Colonic mucosa (tissue), 4 donors: ENCODE measurements at regions not wholly inside any gene's neighbourhood (a gene's known extent, or its start where the extent isn't known, plus 50 kb on each side); places are given as distances from the start of the nearest gene placed in this dataset.

ENCODE experiments used
- DNase-seq: peaks from one replicate; pipeline ENCODE4 v3.0.0-alpha.2; 2020
- H3K27ac ChIP-seq: fragments of 200-600 bp; one replicate; pipeline ENCODE4 v1.8.0; 2021
- H3K27me3 ChIP-seq: fragments of 200-600 bp; one replicate; pipeline ENCODE4 v1.8.0; 2021
- H3K36me3 ChIP-seq: fragments of 200-600 bp; one replicate; pipeline ENCODE4 v1.8.0; 2021
- H3K4me1 ChIP-seq: fragments of 200-600 bp; one replicate; pipeline ENCODE4 v1.8.0; 2021; ENCODE audit warnings: mild to moderate bottlenecking
- H3K4me3 ChIP-seq: fragments of 200-600 bp; one replicate; pipeline ENCODE4 v1.8.0; 2021
- H3K9ac ChIP-seq, 2 donors: one replicate each; pipeline ENCODE4 v1.7.0; 2013; ENCODE audit warnings: control low read depth in 2 of 2, low read depth in 2 of 2, low read length in 2 of 2
- H3K9me3 ChIP-seq: fragments of 200-600 bp; one replicate; pipeline ENCODE4 v1.8.0; 2021
- intact Hi-C: fragments of 100-400 bp; cut with DNase I; formaldehyde crosslinking; loops from one replicate; pipeline ENCODE4 v1.14.1; 2022
- TF ChIP-seq, protein P1 (sequence below): fragments of 200-600 bp; IDR thresholded peaks from one replicate; pipeline ENCODE4 v1.8.0; 2022; ENCODE audit warnings: antibody characterized with exemption, mild to moderate bottlenecking
- donor health status: healthy.
- donor health status: DM: no; HTN: no; CAD: no.
- donor health status: DM: no; HTN: no; CAD: no.

DNA sequence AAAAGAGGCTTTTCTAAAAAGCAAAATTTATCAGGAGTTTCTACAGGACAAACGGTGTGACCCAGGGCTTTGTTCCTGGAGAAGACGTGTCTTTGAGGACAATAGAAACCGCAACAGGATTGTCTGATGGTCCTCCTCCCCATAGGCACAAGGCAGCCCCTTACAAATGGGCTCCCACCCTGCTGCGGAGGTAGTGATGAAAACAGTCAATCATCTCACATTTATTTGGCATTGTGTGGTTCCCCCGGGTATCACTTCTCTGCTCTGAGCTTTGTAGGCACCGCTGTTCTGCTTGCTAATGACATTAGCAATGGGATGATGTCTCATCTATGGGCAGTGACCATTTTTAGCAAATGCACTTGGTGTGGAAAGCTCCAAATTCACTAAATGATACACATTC, 155.5 kb upstream of the TMPO start:
- Histone ChIP-seq H3K9me3 (no peaks in the 10 kb centered on the region), H3K9ac (no peak overlapping the region), H3K27ac (no peak overlapping the region), H3K4me1 (no peaks in the 10 kb centered on the region), H3K4me3 (no peak overlapping the region), H3K36me3 (no peaks in the 10 kb centered on the region), H3K27me3 (no peaks in the 10 kb centered on the region)
- TF ChIP-seq, protein P1, sequence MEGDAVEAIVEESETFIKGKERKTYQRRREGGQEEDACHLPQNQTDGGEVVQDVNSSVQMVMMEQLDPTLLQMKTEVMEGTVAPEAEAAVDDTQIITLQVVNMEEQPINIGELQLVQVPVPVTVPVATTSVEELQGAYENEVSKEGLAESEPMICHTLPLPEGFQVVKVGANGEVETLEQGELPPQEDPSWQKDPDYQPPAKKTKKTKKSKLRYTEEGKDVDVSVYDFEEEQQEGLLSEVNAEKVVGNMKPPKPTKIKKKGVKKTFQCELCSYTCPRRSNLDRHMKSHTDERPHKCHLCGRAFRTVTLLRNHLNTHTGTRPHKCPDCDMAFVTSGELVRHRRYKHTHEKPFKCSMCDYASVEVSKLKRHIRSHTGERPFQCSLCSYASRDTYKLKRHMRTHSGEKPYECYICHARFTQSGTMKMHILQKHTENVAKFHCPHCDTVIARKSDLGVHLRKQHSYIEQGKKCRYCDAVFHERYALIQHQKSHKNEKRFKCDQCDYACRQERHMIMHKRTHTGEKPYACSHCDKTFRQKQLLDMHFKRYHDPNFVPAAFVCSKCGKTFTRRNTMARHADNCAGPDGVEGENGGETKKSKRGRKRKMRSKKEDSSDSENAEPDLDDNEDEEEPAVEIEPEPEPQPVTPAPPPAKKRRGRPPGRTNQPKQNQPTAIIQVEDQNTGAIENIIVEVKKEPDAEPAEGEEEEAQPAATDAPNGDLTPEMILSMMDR, result no peak
- no peak for DNase-seq
- intact Hi-C loops, result no loop called here

DNA sequence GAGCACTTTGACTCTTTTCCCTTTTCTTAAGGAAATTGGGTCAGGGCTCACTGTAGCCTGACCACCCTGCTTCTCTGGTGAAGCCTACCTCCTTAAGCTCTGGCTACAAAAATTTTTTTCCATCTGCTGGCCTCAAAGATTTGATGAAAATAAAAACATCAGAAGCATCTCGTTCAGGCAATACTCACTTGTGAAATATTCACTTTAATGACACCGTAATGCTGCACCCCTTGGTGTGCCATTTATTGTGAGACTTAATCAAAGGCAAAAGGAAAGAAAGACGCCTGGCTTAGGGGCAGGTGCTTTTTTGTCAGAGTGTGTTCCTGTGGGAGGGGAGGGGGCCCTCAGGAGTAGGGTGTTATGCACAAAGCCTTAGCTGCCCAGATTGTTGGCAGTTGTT, 155.0 kb upstream of the TMPO start:
- TF ChIP-seq, protein P1, result no peak
- no peaks in the 10 kb centered on the region for H3K27me3 ChIP-seq
- DNase-seq, result no peak
- intact Hi-C loops, result no loop called here
- H3K36me3 ChIP-seq, result no peaks in the 10 kb centered on the region
- H3K4me1 ChIP-seq, result no peaks in the 10 kb centered on the region
- H3K9ac ChIP-seq, result no peak overlapping the region
- H3K4me3 ChIP-seq, result no peak overlapping the region
- H3K27ac ChIP-seq, result no peak overlapping the region
- H3K9me3 ChIP-seq, result no peaks in the 10 kb centered on the region

GRCh38 chr12:98369581-98369980, 145.8 kb upstream of the TMPO start:
- H3K9me3 ChIP-seq, result no peaks in the 10 kb centered on the region
- H3K27ac ChIP-seq, result no peak overlapping the region
- DNase-seq, result no peak
- H3K36me3 ChIP-seq, result no peaks in the 10 kb centered on the region
- H3K27me3 ChIP-seq, result no peaks in the 10 kb centered on the region
- H3K9ac ChIP-seq, result no peak overlapping the region
- H3K4me1 ChIP-seq, result no peaks in the 10 kb centered on the region
- intact Hi-C loops, result no loop called here
- TF ChIP-seq, protein P1, result no peak
- H3K4me3 ChIP-seq, result no peak overlapping the region

GRCh38 chr12:98370976-98371375, 144.4 kb upstream of the TMPO start:
- Histone ChIP-seq H3K4me3 (no peak overlapping the region), H3K9me3 (no peaks in the 10 kb centered on the region), H3K4me1 (no peaks in the 10 kb centered on the region), H3K27ac (no peak overlapping the region), H3K36me3 (no peaks in the 10 kb centered on the region), H3K27me3 (no peaks in the 10 kb centered on the region), H3K9ac (no peak overlapping the region)
- TF ChIP-seq, protein P1, result no peak
- intact Hi-C loops, result loop anchor here (10.0 kb wide), 1 partner anchor 146 kb away; no protein-coding TSS in a partner anchor
- DNase-seq, result no peak

GRCh38 chr12:98371419-98371818, 144.0 kb upstream of the TMPO start:
- Histone ChIP-seq H3K4me3 (no peak overlapping the region), H3K36me3 (no peaks in the 10 kb centered on the region), H3K4me1 (no peaks in the 10 kb centered on the region), H3K9me3 (no peaks in the 10 kb centered on the region), H3K27ac (no peak overlapping the region), H3K27me3 (no peaks in the 10 kb centered on the region), H3K9ac (no peak overlapping the region)
- intact Hi-C loops, result loop anchor here (10.0 kb wide), 1 partner anchor 147 kb away; no protein-coding TSS in a partner anchor
- DNase-seq, result no peak
- TF ChIP-seq, protein P1, result no peak
